ENCODE measurements at regions not wholly inside any gene's neighbourhood (a gene's known extent, or its start where the extent isn't known, plus 50 kb on each side); places are given as distances from the start of the nearest gene placed in this dataset.

- no peaks in the 10 kb centered on the region for H3K36me3 ChIP-seq (ENCODE audit: control insufficient read depth, low read length)
Measured at GRCh38 chr15:35702946-35703495, 157.1 kb upstream of the DPH6 start.

GRCh38 chr15:35705030-35705883, 159.3 kb upstream of the DPH6 start:
- no peaks in the 10 kb centered on the region for H3K36me3 ChIP-seq (ENCODE audit: control insufficient read depth, low read length)
- H3K4me1 ChIP-seq (ENCODE audit: control insufficient read depth, low read length) = peaks cover 8% of the 10 kb centered on the region; the same call in 1 of the 2 replicates
- H3K27me3 ChIP-seq (ENCODE audit: control insufficient read depth, low read length) = no peaks in the 10 kb centered on the region
- no peaks in the 10 kb centered on the region for H3K9me2 ChIP-seq (replicated peaks; ENCODE audit: control insufficient read depth, low read length)
- H4K20me1 ChIP-seq (ENCODE audit: control insufficient read depth, insufficient read depth, low read depth, low read length) = no peaks in the 10 kb centered on the region
- H3K27ac ChIP-seq (ENCODE audit: low read depth, low read length) = no peak overlapping the region
- TF ChIP-seq, protein P1, sequence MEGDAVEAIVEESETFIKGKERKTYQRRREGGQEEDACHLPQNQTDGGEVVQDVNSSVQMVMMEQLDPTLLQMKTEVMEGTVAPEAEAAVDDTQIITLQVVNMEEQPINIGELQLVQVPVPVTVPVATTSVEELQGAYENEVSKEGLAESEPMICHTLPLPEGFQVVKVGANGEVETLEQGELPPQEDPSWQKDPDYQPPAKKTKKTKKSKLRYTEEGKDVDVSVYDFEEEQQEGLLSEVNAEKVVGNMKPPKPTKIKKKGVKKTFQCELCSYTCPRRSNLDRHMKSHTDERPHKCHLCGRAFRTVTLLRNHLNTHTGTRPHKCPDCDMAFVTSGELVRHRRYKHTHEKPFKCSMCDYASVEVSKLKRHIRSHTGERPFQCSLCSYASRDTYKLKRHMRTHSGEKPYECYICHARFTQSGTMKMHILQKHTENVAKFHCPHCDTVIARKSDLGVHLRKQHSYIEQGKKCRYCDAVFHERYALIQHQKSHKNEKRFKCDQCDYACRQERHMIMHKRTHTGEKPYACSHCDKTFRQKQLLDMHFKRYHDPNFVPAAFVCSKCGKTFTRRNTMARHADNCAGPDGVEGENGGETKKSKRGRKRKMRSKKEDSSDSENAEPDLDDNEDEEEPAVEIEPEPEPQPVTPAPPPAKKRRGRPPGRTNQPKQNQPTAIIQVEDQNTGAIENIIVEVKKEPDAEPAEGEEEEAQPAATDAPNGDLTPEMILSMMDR (IDR thresholded peaks at IDR 0.05; ENCODE audit: low read depth, low read length, poor library complexity, severe bottlenecking) = no peak
- TF ChIP-seq EZH2phosphoT487 (IDR thresholded peaks at IDR 0.05; ENCODE audit: borderline replicate concordance, low read length) = no peak
- H3K4me2 ChIP-seq (ENCODE audit: low read length) = no peak overlapping the region
- no peaks in the 10 kb centered on the region for H3K79me2 ChIP-seq (ENCODE audit: control insufficient read depth, low read length)
- H3K9me3 ChIP-seq (ENCODE audit: control insufficient read depth, insufficient read depth, low read length) = no peaks in the 10 kb centered on the region
- no peaks in the 10 kb centered on the region for H3F3A ChIP-seq (ENCODE audit: control insufficient read depth, insufficient read depth)
- H3K4me3 ChIP-seq (ENCODE audit: low read length) = no peak overlapping the region

More at GRCh38 chr15:35702946-35703495, 157.1 kb upstream of the DPH6 start:
- Histone ChIP-seq H3K4me2 (ENCODE audit: low read length) (no peak overlapping the region), H3K9me2 (replicated peaks; ENCODE audit: control insufficient read depth, low read length) (no peaks in the 10 kb centered on the region), H3K27me3 (ENCODE audit: control insufficient read depth, low read length) (no peaks in the 10 kb centered on the region), H3K4me3 (ENCODE audit: low read length) (no peak overlapping the region), H3K9me3 (ENCODE audit: control insufficient read depth, insufficient read depth, low read length) (no peaks in the 10 kb centered on the region), H4K20me1 (ENCODE audit: control insufficient read depth, insufficient read depth, low read depth, low read length) (no peaks in the 10 kb centered on the region), H3F3A (ENCODE audit: control insufficient read depth, insufficient read depth) (no peaks in the 10 kb centered on the region), H3K79me2 (ENCODE audit: control insufficient read depth, low read length) (no peaks in the 10 kb centered on the region), H3K4me1 (ENCODE audit: control insufficient read depth, low read length) (peaks cover 8% of the 10 kb centered on the region; the same call in 1 of the 2 replicates), H3K27ac (ENCODE audit: low read depth, low read length) (no peak overlapping the region)
- TF ChIP-seq, protein P1 (IDR thresholded peaks at IDR 0.05; ENCODE audit: low read depth, low read length, poor library complexity, severe bottlenecking) = no peak
- no peak for TF ChIP-seq EZH2phosphoT487 (IDR thresholded peaks at IDR 0.05; ENCODE audit: borderline replicate concordance, low read length)

DNA sequence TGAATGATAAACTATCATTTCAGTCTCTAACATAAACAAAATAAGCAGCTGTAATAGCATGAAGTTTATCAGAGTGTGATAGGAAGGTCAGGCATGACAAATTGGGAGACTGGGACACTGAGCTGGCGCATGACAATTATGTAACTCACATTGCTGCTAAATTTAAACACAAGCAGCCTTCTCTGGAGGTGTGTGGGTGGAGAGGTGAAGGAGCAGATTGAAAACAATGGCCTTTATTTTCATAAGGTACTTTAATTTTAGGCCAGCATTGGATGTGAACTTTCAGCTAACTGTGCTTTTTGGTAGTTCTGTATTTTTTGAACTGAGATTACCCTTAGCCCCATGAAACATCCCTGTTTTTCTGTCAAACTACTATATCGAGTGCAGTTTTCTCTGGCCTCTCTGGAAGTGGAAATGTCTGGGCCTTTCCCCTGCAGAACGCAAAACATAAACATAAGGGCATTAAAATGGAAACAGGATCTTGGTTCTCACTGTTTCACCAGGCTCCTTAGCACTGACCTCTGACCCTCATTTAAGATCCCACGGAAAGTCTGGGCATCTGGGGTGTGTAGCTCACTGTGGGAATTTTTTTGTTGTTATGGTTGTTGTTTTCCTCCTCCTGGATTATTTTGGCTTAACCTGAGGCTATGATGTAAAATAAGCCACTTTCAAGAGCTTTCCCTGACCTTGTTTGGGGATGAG, 160.1 kb upstream of the DPH6 start:
- Histone ChIP-seq H3K4me3 (ENCODE audit: low read length) (no peak overlapping the region), H3K4me2 (ENCODE audit: low read length) (no peak overlapping the region), H3K79me2 (ENCODE audit: control insufficient read depth, low read length) (no peaks in the 10 kb centered on the region), H3K27me3 (ENCODE audit: control insufficient read depth, low read length) (no peaks in the 10 kb centered on the region), H3K4me1 (ENCODE audit: control insufficient read depth, low read length) (peaks cover 8% of the 10 kb centered on the region; the same call in 1 of the 2 replicates), H4K20me1 (ENCODE audit: control insufficient read depth, insufficient read depth, low read depth, low read length) (no peaks in the 10 kb centered on the region), H3K27ac (ENCODE audit: low read depth, low read length) (no peak overlapping the region), H3K9me3 (ENCODE audit: control insufficient read depth, insufficient read depth, low read length) (no peaks in the 10 kb centered on the region), H3K36me3 (ENCODE audit: control insufficient read depth, low read length) (no peaks in the 10 kb centered on the region), H3F3A (ENCODE audit: control insufficient read depth, insufficient read depth) (no peaks in the 10 kb centered on the region), H3K9me2 (replicated peaks; ENCODE audit: control insufficient read depth, low read length) (no peaks in the 10 kb centered on the region)
- TF ChIP-seq, protein P1 (IDR thresholded peaks at IDR 0.05; ENCODE audit: low read depth, low read length, poor library complexity, severe bottlenecking) = no peak
- TF ChIP-seq EZH2phosphoT487 (IDR thresholded peaks at IDR 0.05; ENCODE audit: borderline replicate concordance, low read length) = no peak
